A172 (cell line): ENCODE measurements at regions not wholly inside any gene's neighbourhood (a gene's known extent, or its start where the extent isn't known, plus 50 kb on each side); places are given as distances from the start of the nearest gene placed in this dataset.

ENCODE experiments used
- DNase-seq: peaks from one replicate; pipeline ENCODE4 v3.0.0-alpha.2; 2015; ENCODE audit warnings: low spot score

DNA sequence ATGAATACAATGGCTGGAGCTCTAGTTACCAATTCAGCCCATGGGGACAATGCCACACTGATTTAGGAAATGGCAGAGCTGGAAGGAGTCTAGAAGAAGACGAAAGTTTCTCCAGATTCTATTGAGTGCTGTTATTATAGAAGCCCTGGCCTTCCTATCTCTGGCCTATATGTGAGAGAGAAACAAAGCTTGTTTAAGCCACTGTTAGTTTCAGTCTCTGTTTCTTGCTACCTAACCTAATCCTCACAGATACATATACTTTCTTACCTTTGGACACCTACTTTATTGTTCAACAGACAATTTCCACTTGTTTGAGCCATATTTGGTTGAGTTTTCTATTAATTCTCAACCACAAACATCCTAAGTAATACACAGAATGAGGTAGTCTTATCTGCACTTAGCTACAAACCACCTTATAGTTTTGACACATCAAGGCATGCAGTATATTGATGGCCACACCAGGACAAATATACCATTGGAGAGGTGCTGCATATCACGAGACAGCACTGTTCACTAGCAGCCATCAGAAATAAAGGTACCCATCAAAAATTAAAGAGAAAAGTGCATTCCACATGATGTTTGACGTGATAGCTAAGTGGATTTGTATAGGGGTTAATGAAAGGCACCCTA is 190.2 kb downstream of the SMIM20 start:
- no peak for DNase-seq

DNA sequence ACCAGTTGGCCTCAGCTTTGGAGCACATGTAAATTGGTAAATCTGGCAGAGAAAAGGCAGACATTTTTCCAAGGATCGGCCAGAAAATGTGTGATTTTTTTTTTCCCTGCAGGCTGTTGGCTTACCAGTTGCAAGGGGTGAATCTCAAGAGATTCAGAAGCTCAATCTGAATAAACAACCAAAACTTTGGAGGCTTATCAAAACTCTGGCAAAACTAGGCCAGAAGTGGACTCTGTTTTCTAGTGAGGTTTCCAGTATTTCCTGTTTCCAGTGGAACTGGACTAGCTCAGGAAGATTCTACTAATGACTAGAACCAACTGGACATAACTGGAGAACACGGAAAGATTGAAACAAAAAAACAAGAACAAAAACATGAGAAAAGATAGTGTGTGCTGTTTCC is 191.3 kb downstream of the SMIM20 start:
- no peak for DNase-seq

DNA sequence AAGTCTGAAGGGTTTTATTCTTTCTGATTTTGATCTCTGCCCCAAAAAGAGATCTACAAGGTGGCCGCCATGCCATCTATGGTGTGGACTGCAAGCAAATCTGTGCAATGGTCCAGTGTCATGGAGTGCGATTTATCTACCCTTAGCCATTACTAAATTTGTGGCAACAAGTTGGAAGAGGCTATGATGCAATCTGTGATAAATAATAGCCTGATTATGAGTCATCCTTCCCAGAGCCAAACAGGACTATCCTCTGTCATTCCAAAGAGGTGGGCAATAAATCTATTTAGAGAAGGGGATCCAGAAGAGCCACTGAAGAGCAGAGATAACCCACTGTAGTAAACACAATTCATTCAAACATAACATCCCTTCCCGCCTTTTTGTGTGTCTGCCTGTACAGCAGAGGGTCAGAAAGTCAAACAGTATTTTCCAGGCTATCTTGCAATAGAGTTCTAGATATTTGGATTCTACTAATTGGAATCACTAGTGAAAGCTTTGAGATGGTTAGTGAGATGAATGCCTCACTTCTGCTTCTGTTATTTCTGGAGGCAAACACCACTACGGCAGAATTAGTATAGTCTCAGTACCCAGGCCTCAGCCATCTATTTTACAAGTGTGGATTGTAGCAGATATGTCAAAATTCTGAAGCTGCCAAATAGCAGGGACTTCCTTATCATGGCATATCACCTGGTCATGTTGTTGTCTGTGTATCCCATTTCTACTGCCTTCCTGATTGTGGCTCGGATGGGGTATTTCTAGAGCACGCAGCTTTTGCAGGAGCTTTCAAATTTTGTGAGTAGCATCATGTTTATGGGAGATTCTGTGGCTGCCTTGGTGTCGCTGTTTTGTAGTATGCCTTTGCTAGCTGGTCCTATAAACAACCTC is 192.0 kb downstream of the SMIM20 start:
- peak; percentile 59 for DNase-seq

DNA sequence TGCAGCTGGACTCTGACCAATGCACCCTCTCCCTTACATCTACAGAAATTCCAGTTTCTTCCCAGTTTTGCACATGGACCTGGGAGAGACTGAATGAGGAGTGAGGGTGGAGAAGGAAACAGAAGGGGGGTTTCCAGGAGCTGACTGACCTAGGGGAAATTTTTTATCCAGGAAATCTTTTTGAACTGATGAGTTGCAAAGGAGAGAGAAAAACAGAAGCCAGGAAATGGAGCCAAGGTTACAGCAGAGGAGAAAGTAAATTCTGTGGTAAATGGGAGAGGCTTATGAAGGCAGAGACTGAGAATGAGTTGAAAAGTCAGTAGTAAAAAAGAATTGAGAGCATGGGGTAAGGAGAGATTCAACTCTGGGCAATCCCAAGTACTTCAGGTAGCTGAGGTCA is 192.8 kb downstream of the SMIM20 start:
- no peak for DNase-seq

DNA sequence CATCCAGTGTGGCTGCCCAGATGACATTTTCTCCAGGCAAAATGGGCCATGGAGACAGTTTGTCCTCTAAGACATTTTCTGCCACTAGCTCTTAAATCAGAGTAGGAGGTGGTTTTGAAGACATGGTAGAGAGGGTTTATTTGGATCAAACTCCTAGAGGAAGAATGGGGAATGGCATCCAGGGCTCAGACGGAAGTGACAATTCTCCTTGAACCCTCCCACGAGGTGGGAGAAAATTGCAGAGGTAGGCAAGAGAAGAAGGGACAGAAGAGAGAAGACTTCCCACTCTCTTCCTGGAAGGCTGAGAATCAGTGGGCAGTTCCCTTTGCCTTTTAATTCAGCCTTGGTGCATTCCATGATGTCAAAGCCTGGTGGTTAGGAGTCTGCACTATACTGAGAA is 194.0 kb downstream of the SMIM20 start:
- no peak for DNase-seq

DNA sequence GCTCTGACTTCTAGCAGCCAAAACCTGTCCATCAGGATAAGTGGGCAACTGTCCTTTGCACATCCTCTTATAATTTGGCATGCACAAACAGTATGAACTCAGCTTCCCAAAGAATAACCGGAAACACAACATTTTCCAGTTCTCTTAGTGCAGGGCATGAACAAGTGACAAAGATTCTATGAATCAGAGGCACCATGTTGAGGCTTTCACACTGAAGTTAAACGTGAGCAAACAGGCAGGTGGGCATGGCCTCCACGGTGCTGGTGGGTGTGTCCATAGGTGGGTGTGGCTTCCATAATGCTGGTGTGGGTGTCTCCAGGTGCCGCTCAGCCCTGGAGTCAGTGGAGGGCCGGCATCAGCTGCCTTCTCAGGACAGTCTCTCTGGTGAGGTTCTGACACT is 196.5 kb downstream of the SMIM20 start:
- no peak for DNase-seq

DNA sequence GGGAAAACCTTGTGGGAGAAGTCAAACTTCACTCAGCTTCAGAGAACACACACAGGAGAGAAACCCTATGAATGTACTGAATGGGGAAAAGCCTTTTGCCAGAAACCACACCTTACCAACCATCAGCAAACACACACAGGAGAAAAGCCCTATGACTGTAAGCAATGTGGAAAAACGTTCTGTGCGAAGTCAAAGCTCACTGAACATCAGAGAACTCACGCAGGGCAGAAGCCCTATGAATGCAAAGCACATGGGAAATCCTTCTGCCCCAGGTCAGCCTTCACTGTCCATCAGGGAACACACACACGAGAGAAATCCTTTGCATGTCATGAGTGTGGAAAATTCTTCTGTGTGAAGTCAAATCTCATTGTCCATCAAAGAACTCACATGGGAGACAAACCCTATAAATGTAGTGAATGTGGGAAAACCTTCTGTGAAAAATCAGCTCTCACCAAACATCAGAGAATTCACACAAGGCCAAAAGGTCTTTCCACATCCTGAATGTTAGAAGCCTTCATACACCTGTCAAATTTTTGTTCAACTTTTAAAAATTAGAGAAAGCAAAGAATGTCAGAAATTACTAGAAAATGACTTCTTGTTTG is 199.4 kb downstream of the SMIM20 start:
- DNase-seq: no peak

DNA sequence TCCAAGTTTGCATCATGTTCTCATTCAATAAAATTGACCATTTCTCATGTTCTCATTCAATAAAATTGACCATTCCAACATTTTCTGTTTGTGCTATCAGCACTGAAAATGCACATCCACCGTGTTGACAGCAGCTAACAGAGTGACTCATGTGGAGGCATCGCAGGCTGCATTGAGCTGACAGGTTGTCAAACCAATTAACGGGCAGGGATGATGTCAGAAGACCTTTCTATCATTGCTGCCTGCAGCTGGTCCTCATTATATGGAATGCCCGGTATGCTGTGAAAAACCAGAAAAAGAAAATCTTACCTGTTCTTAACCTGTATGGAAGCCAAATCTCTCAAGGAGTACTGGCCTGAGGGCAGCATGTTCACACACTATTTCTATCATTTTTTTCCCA is 202.0 kb downstream of the SMIM20 start:
- peak; percentile 6 for DNase-seq

DNA sequence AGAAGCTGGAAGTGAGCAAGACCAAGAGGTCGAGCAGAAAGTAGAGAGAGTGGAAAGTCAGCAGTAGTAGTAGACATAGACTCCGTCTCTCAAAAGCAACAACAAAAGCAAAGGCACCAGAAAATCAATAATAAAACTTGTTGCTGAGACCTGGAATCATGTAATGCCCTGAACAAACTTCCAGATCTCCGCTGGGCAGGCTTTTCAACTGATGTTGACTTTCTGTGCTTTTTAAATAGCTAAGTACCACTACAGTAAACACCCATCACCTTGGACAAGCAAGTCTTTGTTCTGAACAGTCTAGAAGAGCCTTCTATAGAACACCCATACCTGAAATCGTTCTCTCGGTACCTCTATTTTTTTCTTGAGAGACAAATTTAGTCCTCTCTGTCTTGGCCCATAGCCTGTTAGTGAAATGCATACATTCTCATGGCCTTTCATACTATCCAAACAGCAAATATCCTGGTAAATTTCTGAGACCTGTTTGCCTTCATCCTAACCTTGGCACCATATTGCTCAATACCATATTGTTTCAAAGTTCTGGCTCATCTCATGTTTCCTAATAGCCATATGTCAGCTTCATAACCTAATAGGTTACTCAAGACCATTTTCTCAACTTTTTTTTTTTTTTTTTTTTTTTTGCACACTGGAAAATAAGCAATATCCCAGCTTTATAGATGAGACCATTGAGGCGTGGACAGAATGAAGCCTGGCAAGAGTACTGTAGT is 200.6 kb upstream of the RBPJ start:
- DNase-seq: no peak

DNA sequence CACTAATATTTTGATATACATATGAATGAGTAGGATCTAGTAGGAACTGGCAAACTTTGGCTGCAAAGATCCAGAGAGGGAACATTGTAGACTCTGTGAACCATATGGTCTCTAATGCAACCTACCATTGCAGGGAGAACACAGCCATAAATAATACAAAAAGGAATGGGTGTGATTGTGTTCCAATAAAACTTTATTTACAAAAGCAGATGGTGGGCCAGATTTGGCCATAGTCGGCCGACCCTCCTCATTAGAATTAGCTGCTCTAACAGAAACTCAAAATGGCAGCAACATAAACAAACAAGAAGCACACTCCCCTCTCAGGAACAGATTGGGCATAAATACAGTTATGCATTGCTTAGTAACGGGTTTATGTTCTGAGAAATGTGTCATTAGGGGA is 198.1 kb upstream of the RBPJ start:
- no peak for DNase-seq

DNA sequence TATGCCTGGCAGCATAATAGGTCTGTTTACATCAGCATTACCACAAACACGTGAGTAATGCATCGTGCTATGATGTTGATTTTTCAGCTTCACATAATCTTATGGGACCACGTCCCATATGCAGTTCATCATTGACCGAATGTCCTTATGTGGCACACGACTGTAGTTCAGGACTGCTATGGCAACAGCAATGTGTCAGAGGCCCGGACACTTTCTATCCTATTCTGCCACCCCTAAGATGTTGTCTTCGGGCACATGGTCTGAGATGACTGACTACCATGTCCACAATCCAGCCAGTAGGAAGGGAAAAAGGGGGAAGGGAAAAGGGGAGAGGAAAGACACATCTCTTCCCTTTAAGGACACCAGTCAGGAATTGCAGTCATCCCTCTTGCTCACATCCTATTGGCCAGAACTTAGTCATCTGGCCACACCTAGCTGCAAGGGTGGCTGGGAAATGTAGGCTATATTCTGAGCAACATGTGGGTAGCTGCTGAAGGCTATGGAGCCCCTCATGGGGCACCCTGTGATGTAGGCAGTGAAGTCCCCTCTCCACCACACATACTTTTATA is 196.0 kb upstream of the RBPJ start:
- no peak for DNase-seq

DNA sequence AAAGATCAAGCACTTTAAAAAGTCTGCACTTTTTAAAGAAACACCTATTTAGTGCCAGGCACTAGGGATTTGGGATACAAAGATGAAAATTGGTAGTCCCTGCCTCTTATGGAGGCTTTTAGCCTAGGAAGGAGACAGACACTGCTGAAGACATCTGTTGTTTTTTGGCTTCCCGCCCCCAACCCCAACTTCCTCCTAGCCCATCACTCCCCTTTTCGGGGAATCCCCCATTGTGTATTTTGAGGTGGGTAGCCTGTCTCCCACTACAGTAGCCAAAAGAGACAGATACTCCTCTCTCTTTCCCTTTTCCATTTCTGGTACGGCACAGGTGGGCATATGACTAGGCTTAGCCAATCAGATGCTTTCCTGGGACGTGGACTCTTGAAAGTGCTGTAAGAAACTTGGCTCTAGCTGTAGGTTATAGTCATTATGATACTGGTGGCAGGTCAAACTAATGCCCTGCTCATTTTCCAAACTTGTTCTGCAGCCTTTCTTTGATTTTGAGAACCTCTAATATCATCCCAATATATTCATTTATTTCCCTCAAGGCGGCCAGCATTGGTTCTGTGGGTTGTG is 194.6 kb upstream of the RBPJ start:
- DNase-seq: no peak

DNA sequence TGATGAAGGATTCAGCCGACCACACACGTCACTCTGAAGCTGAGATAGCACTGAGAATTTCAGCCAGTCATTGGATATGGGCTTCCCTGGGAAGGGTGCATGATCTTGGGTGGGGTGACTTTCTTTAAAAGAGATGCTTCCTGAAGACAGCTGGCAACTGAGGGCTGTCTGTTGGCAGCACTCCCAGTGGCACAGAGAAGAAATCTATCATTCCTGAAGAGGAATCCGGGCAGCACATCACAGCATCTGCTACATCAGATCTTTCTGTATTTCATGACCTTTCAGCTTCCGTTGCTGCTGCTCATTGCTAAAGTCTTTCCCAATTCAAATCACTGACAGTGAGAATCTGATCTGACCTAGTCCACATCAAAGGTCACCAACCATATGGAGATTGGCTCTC is 193.8 kb upstream of the RBPJ start:
- no peak for DNase-seq

DNA sequence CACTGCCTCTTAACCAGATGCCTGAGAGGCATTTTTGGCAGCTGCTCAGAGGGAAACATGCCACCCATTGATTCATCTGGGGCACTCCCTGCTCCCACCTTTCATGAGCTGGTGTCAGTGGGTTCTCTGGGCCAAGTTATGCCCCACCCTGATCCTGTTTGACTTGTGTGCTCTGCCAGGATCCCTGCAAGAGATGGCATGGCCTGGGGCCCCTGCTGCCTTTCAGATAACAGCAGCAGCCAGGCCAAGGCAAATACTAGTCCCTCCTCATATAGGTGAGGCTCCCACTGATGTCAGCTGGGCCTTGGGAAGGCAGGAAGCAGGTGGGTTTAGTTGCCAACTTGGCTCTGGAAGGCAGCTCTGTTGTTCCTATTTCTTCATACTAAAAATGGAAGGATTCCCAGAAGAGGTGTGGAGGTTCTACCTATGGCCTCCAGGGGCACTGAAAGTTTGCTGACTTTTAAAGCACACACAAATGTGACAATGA is 192.9 kb upstream of the RBPJ start:
- DNase-seq: no peak

DNA sequence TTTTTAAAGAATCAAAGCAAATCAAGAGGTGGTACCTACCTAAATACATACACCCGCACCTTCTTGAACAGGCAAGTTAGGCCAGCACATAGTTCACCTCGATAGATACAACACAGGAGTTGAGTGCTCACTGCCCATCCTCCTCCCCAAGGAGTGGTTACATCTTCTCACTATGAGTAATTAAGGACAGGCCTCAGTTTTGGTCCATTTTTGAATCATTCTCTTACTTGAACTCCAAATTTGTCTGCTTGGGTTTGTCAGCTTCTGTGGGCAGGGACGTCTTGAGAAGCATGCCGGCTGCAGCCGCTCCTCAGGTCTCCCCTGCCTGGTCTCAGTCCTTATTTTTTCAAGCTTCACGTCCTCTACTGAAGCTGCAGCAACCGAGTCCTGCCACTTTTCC is 190.6 kb upstream of the RBPJ start:
- DNase-seq: no peak

DNA sequence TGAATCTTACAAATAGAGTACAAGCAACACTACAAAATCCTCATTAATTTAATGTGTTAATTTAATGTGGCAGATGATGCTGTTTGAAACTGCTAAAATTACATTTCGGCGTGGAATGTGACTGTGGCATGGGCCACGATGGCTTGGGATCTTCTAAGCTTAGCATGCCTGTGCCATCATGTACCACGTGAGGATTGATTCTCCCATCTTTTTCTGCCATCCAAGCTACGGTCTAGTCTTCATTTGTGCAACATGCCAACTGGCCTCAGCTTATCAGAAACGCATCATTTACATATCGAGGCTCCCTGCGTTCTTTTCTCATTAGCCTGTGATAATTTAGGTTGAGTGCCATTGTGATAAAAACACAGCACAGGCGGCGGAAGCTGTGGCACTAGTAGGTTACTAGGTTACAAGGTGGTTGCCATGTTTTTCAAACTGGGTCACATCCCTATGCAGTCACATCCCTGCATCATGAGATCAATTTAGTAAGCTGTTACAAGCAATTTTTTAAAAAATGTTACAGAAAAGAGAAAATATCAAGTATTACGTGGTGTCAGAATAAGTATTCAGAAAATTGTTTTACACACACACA is 189.9 kb upstream of the RBPJ start:
- no peak for DNase-seq

DNA sequence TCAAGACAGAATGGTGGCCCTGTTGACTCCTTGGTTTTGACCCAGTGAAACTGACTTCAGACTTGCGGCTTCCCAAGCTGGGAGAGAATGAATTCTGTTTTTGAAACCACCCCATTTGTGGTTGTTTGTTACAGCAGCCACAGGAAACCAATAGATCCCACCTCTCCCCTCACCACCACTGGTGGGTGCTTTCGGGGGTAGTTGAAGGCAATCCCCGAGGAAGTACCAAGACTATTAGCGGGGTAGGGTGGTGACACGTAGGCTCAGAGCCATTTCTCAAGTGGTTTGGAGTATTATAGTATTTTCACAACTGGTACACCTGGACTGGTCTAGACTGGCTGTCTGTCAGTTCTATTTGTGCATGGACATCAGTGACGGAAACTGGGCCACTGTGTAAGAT is 189.1 kb upstream of the RBPJ start:
- no peak for DNase-seq

DNA sequence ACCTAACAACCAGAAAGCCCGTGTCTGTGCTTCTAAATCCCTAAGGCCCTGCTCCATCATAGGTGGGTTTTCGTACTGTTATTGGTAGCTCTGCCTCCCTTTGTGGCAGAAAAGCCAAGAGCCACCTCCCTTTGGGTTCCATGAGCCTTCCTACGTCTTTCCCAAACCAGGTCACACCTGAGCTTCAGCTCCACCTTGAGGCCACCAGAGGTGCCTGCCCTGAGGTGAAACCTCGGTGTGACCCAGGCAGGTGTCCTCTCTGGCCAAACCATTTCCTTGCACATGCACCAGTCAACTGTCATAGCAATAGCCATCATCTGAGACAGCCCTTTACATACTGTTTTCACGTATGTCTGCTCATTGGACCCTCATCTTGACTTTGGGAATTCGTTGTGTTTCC is 188.0 kb upstream of the RBPJ start:
- no peak for DNase-seq

DNA sequence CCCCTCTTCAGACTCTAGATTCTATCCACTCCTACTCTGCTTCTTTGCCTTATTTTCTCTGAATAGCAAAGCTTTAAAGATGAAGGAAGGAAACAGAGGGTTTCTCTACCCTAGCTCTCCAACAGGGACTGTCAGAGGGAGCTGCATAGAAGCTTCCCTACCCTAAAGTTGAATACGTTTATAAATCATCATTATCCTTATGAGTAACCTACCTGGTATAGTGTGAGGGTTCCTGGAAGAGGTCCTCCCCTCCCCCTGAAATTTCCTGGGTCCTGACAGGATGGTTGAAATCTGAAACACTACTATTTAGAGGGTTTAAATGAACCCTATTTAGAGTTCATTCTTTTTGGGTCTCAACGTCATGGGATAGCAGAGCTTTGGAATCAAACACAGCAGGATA is 187.0 kb upstream of the RBPJ start:
- DNase-seq: no peak

DNA sequence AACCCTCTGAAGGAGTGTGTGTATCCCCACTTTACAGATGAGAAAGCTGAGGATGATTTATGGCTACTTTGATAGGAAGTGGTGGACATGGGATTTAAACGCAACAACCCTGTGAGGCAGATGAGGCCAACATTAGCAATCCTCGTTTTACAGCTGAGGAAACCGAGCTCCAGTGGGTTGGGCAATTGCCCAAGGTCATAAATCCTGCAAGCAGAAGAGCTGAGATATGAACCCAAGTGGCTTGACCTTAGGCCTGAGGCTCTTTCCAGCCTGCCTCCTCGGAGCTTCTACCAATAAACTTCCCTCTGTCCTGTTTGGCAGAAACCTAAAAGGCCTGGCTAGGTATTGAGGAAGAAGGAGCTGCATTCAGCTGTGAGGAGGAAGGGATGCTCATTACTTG is 185.5 kb upstream of the RBPJ start:
- no peak for DNase-seq

DNA sequence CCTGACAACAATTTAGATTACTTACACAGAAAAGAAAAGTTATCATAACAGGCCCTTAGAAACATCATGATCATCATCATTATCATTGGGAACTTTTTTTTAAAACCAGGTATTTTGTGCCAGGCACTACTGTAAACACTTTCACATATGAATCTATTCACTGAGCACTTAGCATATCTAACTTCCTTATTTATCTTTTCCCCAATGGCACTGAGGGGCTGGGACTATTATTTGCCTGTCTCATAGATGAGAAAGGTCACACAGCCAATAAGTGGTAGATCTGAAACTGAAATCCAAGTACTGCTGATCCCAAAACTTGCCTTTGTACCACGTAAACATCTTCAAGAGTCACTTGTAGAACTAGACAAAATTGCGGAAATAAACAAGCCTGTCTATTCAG is 184.2 kb upstream of the RBPJ start:
- DNase-seq: no peak
